ENCODE measurements at regions not wholly inside any gene's neighbourhood (a gene's known extent, or its start where the extent isn't known, plus 50 kb on each side); places are given as distances from the start of the nearest gene placed in this dataset.
A peak's percentile ranks its signal among the peaks of the same experiment; 100 is the strongest.

DNA sequence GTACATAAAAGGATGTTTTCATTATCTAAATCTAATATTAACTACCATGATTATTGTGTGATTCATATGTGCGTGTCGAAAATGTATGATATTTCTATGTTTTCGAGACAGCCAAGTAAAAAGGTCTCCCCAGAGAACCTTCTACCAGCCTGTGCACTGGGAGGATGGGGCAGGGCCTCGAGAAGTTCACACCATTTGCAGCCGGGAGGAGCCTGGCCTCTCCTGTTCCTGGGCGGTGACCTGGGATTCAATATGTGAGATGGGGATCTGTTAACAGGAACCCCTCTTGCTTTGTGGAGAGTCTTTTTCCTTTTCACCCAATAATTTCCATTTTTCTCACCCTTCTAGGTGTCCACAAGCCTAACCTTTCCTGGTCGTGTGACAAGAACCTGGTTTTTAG, 189.3 kb downstream of the IPO8 start:
- DNase-seq = no peak

DNA sequence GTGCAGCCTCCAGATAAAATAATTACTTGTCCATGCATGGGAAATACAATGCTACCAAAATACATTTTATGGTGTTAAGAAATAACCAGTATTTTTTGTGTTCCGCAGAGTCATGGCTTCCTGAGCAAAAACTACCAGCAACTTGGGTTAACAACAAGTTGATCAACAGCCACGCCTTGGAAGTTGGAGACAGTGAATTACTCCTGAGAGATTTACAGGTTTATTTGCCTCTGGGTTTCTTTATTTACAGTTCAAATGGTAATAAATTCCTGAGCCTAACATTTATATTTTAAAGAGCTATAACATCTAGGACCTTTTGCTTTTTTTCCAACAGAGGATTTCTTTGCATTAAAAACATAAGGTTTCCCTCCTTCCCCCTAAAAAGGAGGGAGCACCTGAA, 194.0 kb downstream of the IPO8 start:
- DNase-seq = no peak

DNA sequence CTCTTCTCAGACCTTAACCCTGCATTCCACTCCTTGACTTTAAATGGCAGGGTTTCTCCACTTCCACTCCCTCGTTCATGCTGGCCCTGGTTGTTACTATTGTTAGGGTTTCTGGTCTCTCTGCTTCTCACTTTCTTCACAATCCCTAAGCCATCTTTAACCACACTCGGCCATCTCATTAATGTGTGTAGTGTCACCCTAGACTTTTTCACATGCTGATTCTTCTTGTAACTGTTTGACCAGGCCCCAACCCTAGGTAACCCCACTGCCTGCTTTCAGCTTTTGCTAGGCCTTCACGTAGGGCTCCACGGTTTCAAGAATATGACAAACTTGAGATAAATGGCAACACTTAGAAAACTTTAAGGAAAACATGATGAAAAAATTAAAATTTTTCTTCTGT, 195.1 kb downstream of the IPO8 start:
- DNase-seq = no peak

DNA sequence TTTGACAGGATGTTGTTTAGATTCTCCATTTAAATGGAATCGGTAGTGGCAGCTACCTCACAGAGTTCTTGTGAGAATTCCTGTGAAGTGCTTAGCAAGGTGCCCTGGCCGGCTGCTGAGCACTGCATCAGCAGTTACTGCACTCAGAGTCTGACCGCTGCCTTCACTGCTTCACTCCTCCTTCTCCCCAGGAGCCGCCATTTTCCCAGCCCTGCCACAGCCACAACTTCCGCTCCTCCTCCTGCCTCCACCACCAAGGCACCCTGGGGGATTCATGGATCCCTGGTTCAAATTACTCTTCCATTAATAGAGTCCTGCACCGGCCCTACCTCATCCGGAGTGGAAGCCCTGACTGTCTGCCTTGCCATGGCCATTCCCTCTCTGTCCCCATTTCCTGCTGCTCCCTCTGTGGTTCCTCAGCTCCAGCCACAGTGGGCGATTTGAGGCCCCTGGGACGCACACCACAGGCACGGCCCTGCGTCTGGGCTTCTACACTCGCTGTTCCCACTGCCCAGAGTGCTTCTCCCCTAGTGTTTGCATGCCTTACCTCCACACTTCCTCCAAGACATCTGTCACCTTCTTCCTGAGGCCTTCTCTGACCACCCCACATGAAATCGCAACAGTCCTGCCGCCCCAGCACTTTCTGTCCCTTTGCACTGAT, 210.3 kb downstream of the IPO8 start:
- DNase-seq = no peak

DNA sequence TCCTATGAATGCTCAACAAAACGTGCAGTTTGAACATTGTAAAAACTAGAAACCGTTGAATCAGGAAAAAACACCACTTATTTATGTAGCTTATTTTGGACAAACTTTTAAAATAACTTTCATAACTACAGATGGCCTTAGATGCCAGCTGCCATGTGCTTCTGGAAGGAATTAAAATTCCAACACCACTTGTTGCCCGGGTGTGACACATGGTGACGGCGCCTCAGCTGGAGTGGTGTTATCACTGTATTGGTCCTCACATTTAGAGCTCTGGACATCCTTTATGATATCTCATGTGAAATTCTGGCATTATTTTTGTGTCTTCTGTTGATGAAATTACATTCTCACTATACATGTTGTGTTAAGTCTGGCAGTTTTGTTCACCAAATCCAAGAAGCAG, 211.0 kb downstream of the IPO8 start:
- DNase-seq = no peak

- DNase-seq = no peak
Measured at GRCh38 chr12:30482650-30483049, 213.0 kb downstream of the IPO8 start.

DNA sequence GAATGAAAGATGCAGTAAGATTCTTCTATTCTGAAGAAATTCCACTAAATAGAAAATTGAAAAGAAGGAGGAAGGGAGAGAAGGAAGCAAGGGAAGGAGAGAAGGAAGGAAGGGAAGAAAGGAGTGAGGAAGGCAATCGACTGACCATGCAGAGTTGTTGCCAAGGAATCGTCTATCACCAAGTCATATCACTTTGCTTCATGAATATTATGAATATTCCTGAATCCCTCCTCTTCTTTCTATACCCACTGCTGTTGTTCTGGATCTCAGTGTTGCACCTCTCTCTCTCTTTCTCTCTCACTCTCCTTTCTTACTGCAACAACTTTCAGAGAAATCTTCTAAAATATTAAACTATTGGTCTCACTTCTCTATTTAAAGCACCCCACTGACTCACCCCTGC, 222.4 kb downstream of the IPO8 start:
- DNase-seq = no peak

GRCh38 chr12:30466093-30466585, 229.5 kb downstream of the IPO8 start:
- no peak for DNase-seq

GRCh38 chr12:30463636-30464035, 232.0 kb downstream of the IPO8 start:
- DNase-seq = no peak

DNA sequence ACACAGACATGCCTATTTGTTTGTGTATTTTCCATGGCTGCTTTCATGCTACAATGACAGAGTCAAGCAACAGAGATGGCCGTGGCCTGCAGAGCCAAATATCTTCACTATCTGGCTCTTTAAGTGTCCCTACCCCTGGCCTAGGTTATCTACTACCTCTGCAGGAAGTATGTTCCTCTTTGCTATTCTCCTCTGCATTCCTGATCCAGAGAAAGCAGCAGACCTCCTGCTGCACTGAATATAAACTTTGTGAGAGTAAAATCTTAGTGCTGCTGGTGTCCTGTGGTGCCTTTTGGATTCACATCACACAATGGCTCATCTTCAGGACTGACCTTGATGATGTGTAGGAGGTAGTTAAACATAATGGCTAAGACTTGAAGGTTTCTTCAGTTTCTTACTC, 233.4 kb downstream of the IPO8 start:
- no peak for DNase-seq

DNA sequence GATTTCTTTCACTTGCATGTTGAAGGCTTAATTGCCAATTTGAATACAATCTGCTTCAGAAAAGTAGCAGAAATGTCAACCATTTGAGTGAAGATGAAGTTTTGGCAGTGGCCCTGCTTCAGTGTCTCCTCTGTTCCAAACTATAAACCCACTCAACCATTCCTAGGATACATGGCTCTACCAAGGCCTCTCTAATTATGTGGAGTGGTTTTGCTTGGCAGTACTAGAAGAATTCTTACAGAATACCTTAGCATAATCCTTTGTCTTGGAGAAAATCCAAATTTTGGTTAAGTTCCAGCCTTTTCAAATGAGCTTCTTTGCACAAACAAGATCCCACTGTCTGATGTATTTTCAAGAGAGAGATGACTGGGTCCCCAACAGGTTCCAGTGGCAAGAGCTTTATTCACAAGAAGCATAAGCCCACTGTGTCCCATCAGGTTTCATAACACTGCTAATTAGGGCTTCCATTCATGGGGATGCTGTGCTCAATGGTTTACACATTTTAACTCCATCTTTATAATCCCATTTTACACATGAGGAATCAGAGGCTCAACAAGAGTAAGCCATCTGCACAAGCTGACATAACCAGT, 234.5 kb downstream of the IPO8 start:
- DNase-seq = no peak

DNA sequence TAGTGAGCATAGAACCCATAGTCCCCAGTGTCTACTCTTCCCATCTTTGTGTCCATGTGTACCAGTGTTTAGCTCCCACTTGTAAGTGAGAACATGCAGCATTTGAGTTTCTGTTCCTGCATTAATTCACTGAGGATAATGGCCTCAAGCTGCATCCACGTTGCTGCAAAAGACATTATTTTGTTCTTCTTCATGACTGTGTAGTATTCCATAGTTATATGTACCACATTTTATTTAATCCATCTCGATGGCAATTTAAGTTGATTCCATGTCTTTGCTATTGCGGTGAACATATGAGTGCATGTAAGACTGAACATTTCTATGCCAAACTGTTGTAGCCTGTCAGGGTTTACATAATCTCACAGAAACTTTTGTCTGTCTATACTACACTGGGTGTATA, 237.2 kb downstream of the IPO8 start:
- no peak for DNase-seq

DNA sequence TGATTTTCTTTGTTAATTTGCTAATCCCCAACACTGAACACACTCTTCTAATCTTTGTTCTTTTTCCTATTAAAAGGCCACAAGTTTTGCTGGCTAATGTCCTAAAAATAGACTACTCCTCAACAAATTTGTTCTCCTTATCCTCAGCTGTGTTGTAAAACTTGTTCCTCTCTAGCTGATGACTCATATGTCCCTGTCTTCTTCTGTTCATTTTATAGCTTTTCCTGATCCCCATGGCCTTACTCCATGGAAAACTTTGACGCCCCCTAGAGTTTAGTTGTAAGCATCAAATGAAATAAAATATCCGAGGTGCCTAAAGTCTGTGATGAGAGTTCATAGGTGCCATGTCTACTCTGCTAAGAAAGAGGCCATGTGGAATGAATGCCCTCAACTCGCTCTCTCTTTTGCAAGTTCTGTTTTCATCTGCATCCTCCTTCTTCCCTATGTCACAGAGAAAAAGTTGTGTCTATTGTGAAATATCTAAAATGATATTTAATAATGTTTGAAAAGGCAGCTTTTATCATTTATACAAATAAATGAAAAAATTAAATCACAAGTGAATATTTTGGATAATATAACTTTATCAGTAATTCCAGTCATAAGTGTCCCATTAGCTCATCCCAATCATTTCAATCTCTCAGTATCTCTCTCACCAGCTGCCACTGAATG, 237.9 kb downstream of the IPO8 start:
- DNase-seq = peak in 1 of 2 experiments; percentile 35

DNA sequence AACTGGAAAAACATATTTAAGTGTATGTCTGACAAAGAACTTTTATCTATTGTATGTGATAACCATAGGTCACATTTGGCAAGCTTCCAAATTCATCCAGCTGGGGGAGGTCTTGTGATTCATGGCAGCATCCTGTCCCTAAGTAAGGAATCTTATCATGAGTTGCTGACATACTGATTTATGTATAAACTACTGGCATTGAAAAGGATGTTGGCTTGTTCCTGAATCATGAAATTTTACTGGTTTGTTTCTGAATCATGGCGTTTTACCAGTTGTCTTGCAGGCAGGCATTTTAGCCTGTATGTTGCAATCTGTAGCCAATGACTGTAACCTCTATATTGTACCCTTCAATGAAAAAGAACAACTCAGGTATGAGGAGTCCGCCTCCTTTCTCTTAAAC, 244.8 kb downstream of the IPO8 start:
- no peak for DNase-seq

DNA sequence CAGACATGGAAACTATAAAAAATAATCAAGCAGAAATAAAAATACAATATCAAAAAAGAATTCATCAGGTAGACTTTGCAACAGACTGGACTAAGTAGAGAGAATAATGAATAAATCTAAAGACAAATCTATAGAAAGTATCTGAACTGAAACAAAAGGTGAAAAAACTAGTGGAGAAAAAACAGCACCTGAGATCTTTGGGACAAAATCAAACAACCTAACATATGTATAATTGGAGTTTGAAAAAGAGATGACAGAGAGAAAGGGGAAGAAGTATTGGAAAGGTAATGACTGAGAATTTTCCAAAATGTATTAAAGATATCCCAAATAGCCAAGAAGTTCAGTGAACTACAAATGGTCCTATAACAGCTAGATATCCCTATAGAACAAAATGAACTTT, 245.4 kb downstream of the IPO8 start:
- DNase-seq = no peak

DNA sequence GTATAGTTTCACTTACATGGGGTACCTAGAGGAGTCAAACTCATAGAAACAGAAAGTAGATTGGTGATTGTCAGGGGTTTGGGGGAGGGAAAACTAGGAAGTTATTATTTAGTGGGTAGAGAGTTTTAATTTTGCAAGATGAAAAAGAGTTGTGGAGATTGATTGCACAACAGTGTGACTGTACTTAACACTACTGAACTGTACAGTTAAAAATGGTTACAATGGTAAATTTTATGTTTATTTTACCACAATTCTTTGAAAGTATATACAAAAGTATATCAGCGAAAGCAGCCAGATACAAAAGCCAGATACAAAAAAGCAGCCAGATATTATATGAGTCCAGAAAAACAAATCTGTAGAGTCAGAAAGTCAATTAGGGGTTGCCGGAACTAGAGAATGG, 247.6 kb downstream of the IPO8 start:
- DNase-seq = no peak

GRCh38 chr12:30447061-30447750, 248.5 kb downstream of the IPO8 start:
- DNase-seq = no peak

DNA sequence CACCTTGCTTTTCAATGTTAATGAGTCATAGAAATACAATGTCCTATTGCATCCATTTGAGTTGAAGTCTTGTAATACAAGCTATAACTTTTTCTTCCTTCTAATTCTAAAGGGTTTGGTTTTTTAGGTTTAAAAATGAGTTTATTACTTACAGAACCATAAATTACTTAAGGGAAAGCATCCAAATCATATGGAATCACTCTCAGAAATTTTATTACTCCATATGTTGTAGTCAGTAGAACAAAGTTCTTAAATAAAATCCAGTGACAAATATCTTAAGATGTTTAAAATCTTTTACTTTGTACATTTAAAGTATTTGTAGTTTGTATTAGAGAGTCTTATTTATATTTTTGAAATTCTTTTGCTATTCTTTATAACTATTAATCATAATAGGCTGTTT, 253.2 kb downstream of the IPO8 start:
- DNase-seq = no peak

GRCh38 chr12:30440826-30441602, 254.7 kb downstream of the IPO8 start:
- DNase-seq = peak in 1 of 2 experiments; percentile 27

DNA sequence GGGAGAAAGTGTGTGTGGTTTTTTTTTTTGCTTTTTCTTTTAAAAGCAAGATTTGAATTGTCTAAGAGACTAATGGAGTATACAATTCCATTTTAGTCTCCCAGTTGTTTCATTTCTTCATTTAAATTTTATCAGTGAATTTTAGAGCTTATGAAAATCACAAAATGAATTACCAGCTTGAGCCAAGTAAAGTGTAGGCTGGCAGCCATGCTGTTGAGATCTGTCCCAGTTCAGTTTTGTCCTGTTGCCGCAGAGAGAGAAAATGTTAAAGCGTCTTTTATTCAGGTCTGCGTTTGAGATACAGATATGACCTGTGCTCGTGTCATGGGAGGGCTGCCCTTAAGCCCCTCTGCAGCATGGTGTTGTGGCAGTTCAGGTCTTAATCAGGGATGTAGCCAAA, 256.5 kb downstream of the IPO8 start:
- no peak for DNase-seq

- no peak for DNase-seq
Measured at GRCh38 chr12:30438601-30439041, 257.0 kb downstream of the IPO8 start.

DNA sequence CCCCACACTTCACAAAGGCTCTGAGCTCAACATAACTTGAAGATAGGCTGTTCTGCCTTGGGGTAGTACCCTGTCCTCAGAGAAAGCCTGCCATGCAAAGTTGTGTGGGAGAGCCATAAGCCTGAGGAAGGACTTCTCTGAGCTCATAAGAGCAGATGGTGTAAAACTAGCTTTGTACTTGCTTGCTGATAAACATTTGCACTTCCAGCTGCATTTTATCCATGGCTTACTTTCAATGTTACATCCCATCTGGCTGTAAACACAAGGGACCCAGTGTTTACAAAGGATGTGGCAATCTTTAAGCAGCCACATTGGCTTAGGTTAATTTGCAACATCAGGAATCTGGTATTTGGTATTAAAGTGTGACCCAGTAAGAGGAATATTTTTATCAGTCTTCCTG, 258.1 kb downstream of the IPO8 start:
- no peak for DNase-seq

DNA sequence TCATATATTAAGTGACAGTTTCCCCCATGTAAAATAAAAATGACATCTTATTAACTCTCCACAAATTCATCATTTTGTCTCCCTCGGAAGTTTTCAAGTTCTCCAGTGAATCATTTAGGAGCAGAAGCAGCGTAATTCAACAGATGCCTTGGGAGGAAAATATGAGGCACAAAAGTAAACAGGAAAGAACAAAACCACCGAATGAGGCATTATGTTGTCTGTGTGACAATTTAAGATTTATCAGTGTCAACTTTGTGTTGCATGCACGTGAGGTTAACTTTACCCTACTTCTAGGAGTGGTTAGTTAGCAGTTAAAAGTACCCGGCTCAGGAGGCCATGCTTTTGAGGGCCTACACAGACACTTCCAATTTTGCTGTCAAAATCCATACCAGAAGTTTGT, 258.6 kb downstream of the IPO8 start:
- DNase-seq = no peak
